ENCODE measurements at regions not wholly inside any gene's neighbourhood (a gene's known extent, or its start where the extent isn't known, plus 50 kb on each side); places are given as distances from the start of the nearest gene placed in this dataset.

DNA sequence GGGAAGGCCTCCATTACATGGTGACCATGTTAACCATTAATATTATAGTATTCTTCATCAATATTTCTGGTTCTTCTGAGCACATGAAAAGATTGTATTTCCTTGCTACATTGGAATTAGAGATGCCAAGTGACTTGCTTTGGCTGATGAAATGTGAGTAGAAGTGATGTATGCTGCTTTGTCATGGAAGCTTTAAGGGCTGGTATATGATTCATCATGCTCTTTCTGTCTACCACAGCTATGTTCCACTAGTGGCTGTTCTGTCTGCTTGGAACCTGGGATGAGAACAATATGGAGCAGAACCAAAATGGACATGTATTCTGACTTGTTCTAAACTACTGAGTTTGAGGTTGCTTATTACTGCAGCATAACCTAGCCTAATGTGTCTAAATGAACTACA is 163.3 kb downstream of the TM2D1 start:
- TF ChIP-seq POLR2A (IDR thresholded peaks at IDR 0.05), result no peak
- no peak for TF ChIP-seq CTCF (IDR thresholded peaks at IDR 0.05)
